CD1c-positive myeloid dendritic cell (primary cell): ENCODE measurements at regions not wholly inside any gene's neighbourhood (a gene's known extent, or its start where the extent isn't known, plus 50 kb on each side); places are given as distances from the start of the nearest gene placed in this dataset.
"Not testable (repeated sequence)": the region's sequence is repeated elsewhere in the genome, so short reads cannot be mapped to it uniquely, and the experiment has no call there.

Experiments
- DNase-seq: peaks from one replicate; pipeline ENCODE4 v3.0.0-alpha.2; 2016; ENCODE audit errors: extremely low spot score

GRCh38 chr16:9633844-9634243, 542.4 kb downstream of the HAPSTR1 start:
- DNase-seq, result no peak

GRCh38 chr16:9635150-9635720, 543.8 kb downstream of the HAPSTR1 start:
- DNase-seq, result not testable (repeated sequence)

- no peak for DNase-seq
Measured at GRCh38 chr16:9644258-9644657, 538.0 kb downstream of the GRIN2A start.

- no peak for DNase-seq
Measured at GRCh38 chr16:9645911-9646310, 536.3 kb downstream of the GRIN2A start.

- peak; percentile 11 for DNase-seq
Measured at GRCh38 chr16:9647981-9648701, 534.1 kb downstream of the GRIN2A start.

- no peak for DNase-seq
Measured at GRCh38 chr16:9650284-9650683, 531.9 kb downstream of the GRIN2A start.

- DNase-seq, result no peak
Measured at GRCh38 chr16:9655051-9655450, 527.2 kb downstream of the GRIN2A start.

GRCh38 chr16:9657641-9658040, 524.6 kb downstream of the GRIN2A start:
- no peak for DNase-seq

- DNase-seq, result no peak
Measured at GRCh38 chr16:9658164-9658563, 524.1 kb downstream of the GRIN2A start.

GRCh38 chr16:9658586-9658985, 523.6 kb downstream of the GRIN2A start:
- no peak for DNase-seq

GRCh38 chr16:9660898-9661297, 521.3 kb downstream of the GRIN2A start:
- no peak for DNase-seq

GRCh38 chr16:9661336-9662017, 520.8 kb downstream of the GRIN2A start:
- no peak for DNase-seq

GRCh38 chr16:9663588-9663987, 518.6 kb downstream of the GRIN2A start:
- DNase-seq, result no peak

- no peak for DNase-seq
Measured at GRCh38 chr16:9665851-9666271, 516.4 kb downstream of the GRIN2A start.

- no peak for DNase-seq
Measured at GRCh38 chr16:9666834-9667480, 515.3 kb downstream of the GRIN2A start.

- DNase-seq, result no peak
Measured at GRCh38 chr16:9670033-9670432, 512.2 kb downstream of the GRIN2A start.

- not testable (repeated sequence) for DNase-seq
Measured at GRCh38 chr16:9670616-9671015, 511.6 kb downstream of the GRIN2A start.

GRCh38 chr16:9676560-9677300, 505.5 kb downstream of the GRIN2A start:
- not testable (repeated sequence) for DNase-seq

GRCh38 chr16:9677301-9677653, 505.0 kb downstream of the GRIN2A start:
- no peak for DNase-seq

- DNase-seq, result no peak
Measured at GRCh38 chr16:9679213-9679767, 502.9 kb downstream of the GRIN2A start.

- DNase-seq, result no peak
Measured at GRCh38 chr16:9680019-9680655, 502.1 kb downstream of the GRIN2A start.
